HFFc6 (cell line): ENCODE measurements at regions not wholly inside any gene's neighbourhood (a gene's known extent, or its start where the extent isn't known, plus 50 kb on each side); places are given as distances from the start of the nearest gene placed in this dataset.

Source experiments
- DNase-seq: peaks from one replicate; pipeline ENCODE4 v3.0.0-alpha.2; 2018
- H3K27ac Mint-ChIP-seq: 2 replicates; pipeline ENCODE4 v1.8.0; 2020; ENCODE audit warnings: mild to moderate bottlenecking, mixed read lengths
- H3K27me3 Mint-ChIP-seq: 2 replicates; pipeline ENCODE4 v1.8.0; 2021; ENCODE audit warnings: mild to moderate bottlenecking, moderate library complexity, mixed read lengths; ENCODE audit not compliant: insufficient read depth
- H3K36me3 Mint-ChIP-seq: 2 replicates; pipeline ENCODE4 v1.8.0; 2021; ENCODE audit warnings: low read depth, mixed read lengths
- H3K4me1 Mint-ChIP-seq: 2 replicates; pipeline ENCODE4 v1.8.0; 2020; ENCODE audit warnings: low read depth, mixed read lengths
- H3K4me3 Mint-ChIP-seq: 2 replicates; pipeline ENCODE4 v1.8.0; 2020; ENCODE audit warnings: mild to moderate bottlenecking, moderate library complexity, mixed read lengths
- H3K9me3 Mint-ChIP-seq: 2 replicates; pipeline ENCODE4 v1.8.0; 2020; ENCODE audit warnings: mild to moderate bottlenecking, mixed read lengths
- CTCF ChIP-seq: fragments of 200-600 bp; sonication (generic); IDR thresholded peaks from 2 replicates; pipeline ENCODE4 v1.5.0; 2021; ENCODE audit warnings: antibody characterized with exemption, mild to moderate bottlenecking

- no peak for TF ChIP-seq CTCF
- DNase-seq: no peak
- Mint-ChIP-seq H3K4me1 (peaks cover 6% of the 10 kb centered on the region; the same call in 1 of the 2 replicates), H3K27me3 (peaks cover 3% of the 10 kb centered on the region), H3K9me3 (no peaks in the 10 kb centered on the region), H3K36me3 (no peaks in the 10 kb centered on the region), H3K27ac (no peak overlapping the region), H3K4me3 (no peak overlapping the region)
Observed at GRCh38 chr9:129557192-129558036, 63.5 kb downstream of the C9orf50 start.

GRCh38 chr9:129556491-129557191 is 64.3 kb downstream of the C9orf50 start:
- no peak overlapping the region for H3K27ac Mint-ChIP-seq
- no peaks in the 10 kb centered on the region for H3K9me3 Mint-ChIP-seq

GRCh38 chr9:129555512-129556215 is 65.2 kb downstream of the C9orf50 start:
- no peak overlapping the region for H3K27ac Mint-ChIP-seq
- no peak for DNase-seq
- peaks cover 3% of the 10 kb centered on the region; the same call in 1 of the 2 replicates for H3K27me3 Mint-ChIP-seq
- no peaks in the 10 kb centered on the region for H3K36me3 Mint-ChIP-seq
- TF ChIP-seq CTCF: no peak
- H3K4me3 Mint-ChIP-seq: no peak overlapping the region
- H3K9me3 Mint-ChIP-seq: no peaks in the 10 kb centered on the region
- peaks cover 7% of the 10 kb centered on the region for H3K4me1 Mint-ChIP-seq

More at GRCh38 chr9:129556491-129557191, 64.3 kb downstream of the C9orf50 start:
- no peaks in the 10 kb centered on the region for H3K36me3 Mint-ChIP-seq
- H3K27me3 Mint-ChIP-seq: peaks cover 3% of the 10 kb centered on the region; the same call in 1 of the 2 replicates
- peaks cover 5% of the 10 kb centered on the region; the same call in 1 of the 2 replicates for H3K4me1 Mint-ChIP-seq
- no peak for TF ChIP-seq CTCF
- H3K4me3 Mint-ChIP-seq: no peak overlapping the region
- DNase-seq: no peak

- Mint-ChIP-seq H3K36me3 (no peaks in the 10 kb centered on the region), H3K9me3 (no peaks in the 10 kb centered on the region), H3K4me3 (no peak overlapping the region), H3K27ac (no peak overlapping the region), H3K27me3 (peaks cover 3% of the 10 kb centered on the region; the same call in 1 of the 2 replicates), H3K4me1 (peaks cover 11% of the 10 kb centered on the region)
- DNase-seq: no peak
- TF ChIP-seq CTCF: no peak
Observed at GRCh38 chr9:129554649-129555048, 66.3 kb downstream of the C9orf50 start.

- Mint-ChIP-seq H3K27me3 (no peaks in the 10 kb centered on the region), H3K4me3 (no peak overlapping the region), H3K4me1 (peaks cover 24% of the 10 kb centered on the region), H3K27ac (no peak overlapping the region), H3K9me3 (no peaks in the 10 kb centered on the region), H3K36me3 (no peaks in the 10 kb centered on the region)
- TF ChIP-seq CTCF: no peak
- DNase-seq: no peak
Observed at GRCh38 chr9:129553277-129553676, 67.6 kb downstream of the C9orf50 start.
